Ovary (tissue), 7 donors: ENCODE measurements at regions not wholly inside any gene's neighbourhood (a gene's known extent, or its start where the extent isn't known, plus 50 kb on each side); places are given as distances from the start of the nearest gene placed in this dataset.

ENCODE experiments used
- DNase-seq, 5 donors: peaks; one replicate each; pipeline ENCODE4 v3.0.0-alpha.2; 2019 to 2020
- H3K27ac ChIP-seq, 2 donors: fragments of 200-600 bp; one replicate each; pipeline versions ENCODE4 v1.5.1 to v1.8.0; 2019 to 2022
- H3K27me3 ChIP-seq: fragments of 200-600 bp; one replicate; pipeline ENCODE4 v1.8.0; 2022
- H3K36me3 ChIP-seq: fragments of 200-600 bp; sonication (generic); one replicate; pipeline ENCODE4 v1.5.1; 2019
- H3K4me1 ChIP-seq: one replicate; pipeline ENCODE4 v1.8.1; 2013; ENCODE audit warnings: mild to moderate bottlenecking, moderate library complexity; ENCODE audit not compliant: insufficient read depth
- H3K4me3 ChIP-seq: fragments of 200-600 bp; sonication (generic); one replicate; pipeline ENCODE4 v1.5.1; 2017
- H3K9me3 ChIP-seq, 2 donors: fragments of 200-600 bp in 1 of 2; sonication (generic) in 1 of 2; one replicate each; pipeline versions ENCODE4 v1.5.1 to v1.8.1; 2013 to 2019; ENCODE audit warnings: mild to moderate bottlenecking in 1 of 2, moderate library complexity in 1 of 2
- EP300 ChIP-seq: sonication (generic); formaldehyde crosslinking; IDR thresholded peaks from one replicate; pipeline ENCODE4 v1.6.1; 2017; ENCODE audit warnings: antibody characterized with exemption
- POLR2A ChIP-seq: fragments of 450-650 bp; IDR thresholded peaks from one replicate; pipeline ENCODE4 v1.6.1; 2017; ENCODE audit warnings: antibody characterized with exemption, mild to moderate bottlenecking, moderate library complexity
- WGBS, 3 donors: extraction: QIAGEN DNeasy Blood & Tissue Kit in 1 of 3; methylation state at CpG; one replicate each; pipeline versions ENCODE4 v1.1.5 to v1.1.7; 2013 to 2017; 5-methylcytosine and 5-hydroxymethylcytosine counted together
- intact Hi-C, 4 donors: fragments of 100-400 bp; cut with DNase I; formaldehyde crosslinking; loops; one replicate each; pipeline versions ENCODE4 v1.11.0 to v1.15.1; 2022 to 2023
- TF ChIP-seq, protein P1 (sequence below), 3 donors: fragments of 450-650 bp in 2 of 3; fragments of 200-600 bp in 1 of 3; IDR thresholded peaks; one replicate each; pipeline versions ENCODE4 v1.5.1 to v1.8.0; 2016 to 2022; ENCODE audit warnings: antibody characterized with exemption in 3 of 3, mild to moderate bottlenecking in 1 of 3
- donor health status: DM: no; HTN: no; CAD: no; lungs with moderate emphysema.
- donor health status: DM: no; HTN: no; CAD: no.
- donor health status: Bipolar disorder and iron deficiency.
- donor health status: DM: no; HTN: no; CAD: no.
- donor health status: DM: yes; HTN: yes; CAD: no.

GRCh38 chr5:111977436-111977829 is 220.4 kb upstream of the NREP start:
- TF ChIP-seq POLR2A: no peak
- TF ChIP-seq EP300: no peak
- TF ChIP-seq, protein P1, sequence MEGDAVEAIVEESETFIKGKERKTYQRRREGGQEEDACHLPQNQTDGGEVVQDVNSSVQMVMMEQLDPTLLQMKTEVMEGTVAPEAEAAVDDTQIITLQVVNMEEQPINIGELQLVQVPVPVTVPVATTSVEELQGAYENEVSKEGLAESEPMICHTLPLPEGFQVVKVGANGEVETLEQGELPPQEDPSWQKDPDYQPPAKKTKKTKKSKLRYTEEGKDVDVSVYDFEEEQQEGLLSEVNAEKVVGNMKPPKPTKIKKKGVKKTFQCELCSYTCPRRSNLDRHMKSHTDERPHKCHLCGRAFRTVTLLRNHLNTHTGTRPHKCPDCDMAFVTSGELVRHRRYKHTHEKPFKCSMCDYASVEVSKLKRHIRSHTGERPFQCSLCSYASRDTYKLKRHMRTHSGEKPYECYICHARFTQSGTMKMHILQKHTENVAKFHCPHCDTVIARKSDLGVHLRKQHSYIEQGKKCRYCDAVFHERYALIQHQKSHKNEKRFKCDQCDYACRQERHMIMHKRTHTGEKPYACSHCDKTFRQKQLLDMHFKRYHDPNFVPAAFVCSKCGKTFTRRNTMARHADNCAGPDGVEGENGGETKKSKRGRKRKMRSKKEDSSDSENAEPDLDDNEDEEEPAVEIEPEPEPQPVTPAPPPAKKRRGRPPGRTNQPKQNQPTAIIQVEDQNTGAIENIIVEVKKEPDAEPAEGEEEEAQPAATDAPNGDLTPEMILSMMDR (IDR thresholded peaks at IDR 0.05): no peak
- Histone ChIP-seq H3K4me3 (no peak overlapping the region), H3K36me3 (no peaks in the 10 kb centered on the region), H3K9me3 (no peaks in the 10 kb centered on the region), H3K4me1 (no peaks in the 10 kb centered on the region), H3K27ac (no peak overlapping the region), H3K27me3 (no peaks in the 10 kb centered on the region)
- intact Hi-C loops: no loop called here
- DNase-seq: no peak
- WGBS, 3 donors: 80 to 94% (median 87%) methylated on average over 2 of the region's 2 CpGs

DNA sequence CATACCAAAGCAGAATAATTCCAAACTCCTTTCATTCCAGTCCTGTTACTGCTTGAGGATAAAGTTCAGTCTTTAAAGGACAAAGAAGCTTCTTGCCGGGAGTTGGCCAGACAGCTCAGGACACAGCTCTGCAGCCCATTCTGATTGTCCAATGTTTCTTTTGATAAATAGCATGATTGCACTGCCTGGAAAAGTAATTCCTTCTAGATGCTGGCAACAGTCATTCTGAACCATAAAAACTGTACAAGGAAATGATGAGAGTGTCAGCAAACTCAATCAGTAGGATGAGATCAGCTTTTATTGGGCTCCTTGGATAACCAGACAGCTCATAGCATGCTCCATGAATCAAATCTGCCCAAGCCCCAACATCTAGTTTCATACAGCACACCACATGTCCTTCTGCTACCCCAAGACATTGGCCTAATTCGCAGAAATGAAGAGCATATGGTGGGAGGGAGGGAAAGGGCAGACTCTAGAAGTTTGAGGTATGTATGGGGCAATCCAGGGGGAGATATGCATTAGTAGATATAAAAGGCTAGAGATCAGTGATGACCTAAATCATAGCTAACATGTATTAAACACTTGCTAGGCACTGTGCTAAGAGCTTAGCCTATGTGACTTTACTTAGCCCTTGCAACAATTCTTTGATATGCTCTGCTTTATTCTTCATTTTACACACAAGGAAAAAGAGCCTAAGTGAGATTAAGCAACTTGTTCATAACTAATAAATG is 219.9 kb upstream of the NREP start:
- 51 to 59% (median 54%) methylated on average over 2 of the region's 2 CpGs for WGBS, 3 donors
- intact Hi-C loops: no loop called here
- H3K4me1 ChIP-seq: no peaks in the 10 kb centered on the region

GRCh38 chr5:111975133-111975532 is 218.1 kb upstream of the NREP start:
- Histone ChIP-seq H3K27ac (no peak overlapping the region), H3K27me3 (no peaks in the 10 kb centered on the region), H3K9me3 (no peaks in the 10 kb centered on the region), H3K4me1 (no peaks in the 10 kb centered on the region), H3K4me3 (no peak overlapping the region), H3K36me3 (no peaks in the 10 kb centered on the region)
- 69 to 80% (median 75%) methylated on average over 5 of the region's 5 CpGs for WGBS, 3 donors
- TF ChIP-seq, protein P1 (IDR thresholded peaks at IDR 0.05): no peak
- TF ChIP-seq POLR2A: no peak
- no peak for TF ChIP-seq EP300
- intact Hi-C loops: no loop called here
- no peak for DNase-seq

More for the DNA sequence above, 219.9 kb upstream of the NREP start:
- H3K4me3 ChIP-seq: no peak overlapping the region
- DNase-seq: no peak
- H3K27me3 ChIP-seq: no peaks in the 10 kb centered on the region
- TF ChIP-seq, protein P1 (IDR thresholded peaks at IDR 0.05): no peak
- TF ChIP-seq EP300: no peak
- TF ChIP-seq POLR2A: no peak
- no peaks in the 10 kb centered on the region for H3K9me3 ChIP-seq
- no peak overlapping the region for H3K27ac ChIP-seq
- no peaks in the 10 kb centered on the region for H3K36me3 ChIP-seq

- Histone ChIP-seq H3K4me3 (no peak overlapping the region), H3K36me3 (no peaks in the 10 kb centered on the region), H3K27ac (no peak overlapping the region), H3K4me1 (no peaks in the 10 kb centered on the region), H3K27me3 (no peaks in the 10 kb centered on the region), H3K9me3 (no peaks in the 10 kb centered on the region)
- TF ChIP-seq POLR2A (no peak), EP300 (no peak)
- TF ChIP-seq, protein P1 (IDR thresholded peaks at IDR 0.05): no peak
- WGBS, 3 donors: 9 to 24% (median 11%) methylated on average over 2 of the region's 2 CpGs
- no peak for DNase-seq
- intact Hi-C loops: no loop called here
Observed at GRCh38 chr5:111973961-111974360, 217.0 kb upstream of the NREP start.
